Fibroblast of pulmonary artery (primary cell): ENCODE measurements at regions not wholly inside any gene's neighbourhood (a gene's known extent, or its start where the extent isn't known, plus 50 kb on each side); places are given as distances from the start of the nearest gene placed in this dataset.

ENCODE experiments used
- DNase-seq: peaks from one replicate; pipeline ENCODE4 v3.0.0-alpha.2; 2010; ENCODE audit warnings: low read depth
- H3K4me3 ChIP-seq: replicated peaks from 2 replicates; pipeline ENCODE4 v1.5.1; 2011; ENCODE audit warnings: low read depth, mild to moderate bottlenecking, control low read depth, low read length, moderate library complexity
- CTCF ChIP-seq: IDR thresholded peaks from 2 replicates; pipeline ENCODE4 v1.5.1; 2011; ENCODE audit warnings: mild to moderate bottlenecking, control low read depth, low read length, inconsistent platforms; ENCODE audit errors: missing control alignments

- no peak for TF ChIP-seq CTCF
- H3K4me3 ChIP-seq: no peak overlapping the region
These were observed 363.9 kb downstream of the UTRN start for GRCh38 chr6:144649085-144649484.

GRCh38 chr6:144651234-144651633, 366.1 kb downstream of the UTRN start:
- no peak overlapping the region for H3K4me3 ChIP-seq
- TF ChIP-seq CTCF: no peak
- no peak for DNase-seq

More at GRCh38 chr6:144649085-144649484, 363.9 kb downstream of the UTRN start:
- DNase-seq: no peak

GRCh38 chr6:144652292-144652891, 367.3 kb downstream of the UTRN start:
- DNase-seq: no peak
- TF ChIP-seq CTCF: no peak
- no peak overlapping the region for H3K4me3 ChIP-seq

GRCh38 chr6:144653885-144654505, 368.9 kb downstream of the UTRN start:
- no peak for TF ChIP-seq CTCF
- DNase-seq: no peak
- H3K4me3 ChIP-seq: no peak overlapping the region

- no peak for DNase-seq
- H3K4me3 ChIP-seq: no peak overlapping the region
- TF ChIP-seq CTCF: no peak
These were observed 369.4 kb downstream of the UTRN start for GRCh38 chr6:144654506-144654905.

- no peak for DNase-seq
- no peak overlapping the region for H3K4me3 ChIP-seq
- no peak for TF ChIP-seq CTCF
These were observed 370.2 kb downstream of the UTRN start for GRCh38 chr6:144655376-144655775.

GRCh38 chr6:144657691-144658090, 372.6 kb downstream of the UTRN start:
- no peak for TF ChIP-seq CTCF
- H3K4me3 ChIP-seq: no peak overlapping the region
- DNase-seq: no peak
